AG04449 (cell line): ENCODE measurements at regions not wholly inside any gene's neighbourhood (a gene's known extent, or its start where the extent isn't known, plus 50 kb on each side); places are given as distances from the start of the nearest gene placed in this dataset.

Experiments used
- CTCF ChIA-PET: fragments of 350-600 bp; formaldehyde crosslinking; extraction: SDS; loops from one replicate; lab custom pipeline; 2021; ENCODE audit warnings: antibody characterized with exemption; lab: Yijun Ruan, JAX
- POLR2A ChIA-PET: fragments of 400-600, 350-600 bp; formaldehyde crosslinking; extraction: SDS; loops from one replicate; lab custom pipeline; 2020; ENCODE audit warnings: antibody characterized with exemption, inconsistent platforms; lab: Yijun Ruan, JAX
- DNase-seq: peaks from one replicate; pipeline ENCODE4 v3.0.0-alpha.2; 2010; ENCODE audit warnings: low read depth, low spot score
- H3K4me3 ChIP-seq: 2 replicates; pipeline ENCODE4 v1.5.1; 2011; ENCODE audit warnings: low read depth, mild to moderate bottlenecking, control low read depth, low read length
- TF ChIP-seq, protein P1 (sequence below): IDR thresholded peaks from one replicate; pipeline ENCODE4 v1.5.1; 2011; ENCODE audit warnings: mild to moderate bottlenecking, moderate library complexity, low read length, control low read depth, inconsistent platforms; ENCODE audit not compliant: insufficient read depth; ENCODE audit errors: missing control alignments

DNA sequence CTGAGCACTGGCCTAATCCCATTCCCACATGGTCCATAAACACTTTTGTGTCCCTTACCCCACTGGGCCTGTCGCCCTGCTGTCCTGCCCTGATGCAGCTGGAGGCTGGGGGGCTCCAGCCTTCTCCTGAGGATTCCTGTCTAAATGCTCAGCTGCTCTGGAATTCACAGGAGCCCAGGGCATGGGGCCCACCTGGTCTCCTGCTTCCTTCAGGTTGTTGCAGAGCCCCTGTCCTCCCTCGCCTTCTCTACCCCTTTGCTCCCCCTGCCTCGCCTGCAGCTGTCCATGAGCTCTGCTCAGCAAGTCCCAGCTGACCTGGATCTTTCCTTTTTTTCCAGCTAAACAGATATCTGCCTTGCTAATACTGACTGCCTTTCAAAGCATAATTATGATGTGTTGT is 286.9 kb downstream of the XXYLT1 start:
- ChIA-PET CTCF (no interaction called here), POLR2A (no interaction called here)
- no peak for DNase-seq
- H3K4me3 ChIP-seq, result no peak overlapping the region
- TF ChIP-seq, protein P1, sequence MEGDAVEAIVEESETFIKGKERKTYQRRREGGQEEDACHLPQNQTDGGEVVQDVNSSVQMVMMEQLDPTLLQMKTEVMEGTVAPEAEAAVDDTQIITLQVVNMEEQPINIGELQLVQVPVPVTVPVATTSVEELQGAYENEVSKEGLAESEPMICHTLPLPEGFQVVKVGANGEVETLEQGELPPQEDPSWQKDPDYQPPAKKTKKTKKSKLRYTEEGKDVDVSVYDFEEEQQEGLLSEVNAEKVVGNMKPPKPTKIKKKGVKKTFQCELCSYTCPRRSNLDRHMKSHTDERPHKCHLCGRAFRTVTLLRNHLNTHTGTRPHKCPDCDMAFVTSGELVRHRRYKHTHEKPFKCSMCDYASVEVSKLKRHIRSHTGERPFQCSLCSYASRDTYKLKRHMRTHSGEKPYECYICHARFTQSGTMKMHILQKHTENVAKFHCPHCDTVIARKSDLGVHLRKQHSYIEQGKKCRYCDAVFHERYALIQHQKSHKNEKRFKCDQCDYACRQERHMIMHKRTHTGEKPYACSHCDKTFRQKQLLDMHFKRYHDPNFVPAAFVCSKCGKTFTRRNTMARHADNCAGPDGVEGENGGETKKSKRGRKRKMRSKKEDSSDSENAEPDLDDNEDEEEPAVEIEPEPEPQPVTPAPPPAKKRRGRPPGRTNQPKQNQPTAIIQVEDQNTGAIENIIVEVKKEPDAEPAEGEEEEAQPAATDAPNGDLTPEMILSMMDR, result no peak

DNA sequence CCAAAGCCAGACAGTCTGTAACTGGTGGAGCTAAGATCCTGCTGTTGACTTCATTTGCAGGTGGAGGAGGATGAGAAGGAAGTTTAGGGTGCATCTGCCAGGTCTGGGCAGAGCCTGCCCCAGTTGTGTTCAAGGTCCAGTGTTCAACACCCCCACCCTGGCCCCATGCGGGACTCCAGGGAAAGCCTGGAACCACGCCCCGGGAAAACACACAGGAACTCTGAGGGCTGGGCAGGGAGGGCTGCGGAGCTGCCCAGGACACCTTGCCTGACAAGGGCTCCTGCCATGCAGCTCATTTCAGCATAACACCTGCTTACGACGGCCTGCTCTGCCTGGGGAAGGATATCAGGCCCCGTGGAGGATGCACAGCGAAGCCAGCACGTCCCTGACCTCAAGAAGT is 286.3 kb downstream of the XXYLT1 start:
- H3K4me3 ChIP-seq, result no peak overlapping the region
- POLR2A ChIA-PET, result no interaction called here
- CTCF ChIA-PET, result interaction anchor here (0.8 to 1.3 kb wide), 3 partner anchors 8 to 18 kb away, joined by 3 to 4 read pairs (median 3); no protein-coding TSS in a partner anchor
- no peak for DNase-seq
- TF ChIP-seq, protein P1, result no peak

DNA sequence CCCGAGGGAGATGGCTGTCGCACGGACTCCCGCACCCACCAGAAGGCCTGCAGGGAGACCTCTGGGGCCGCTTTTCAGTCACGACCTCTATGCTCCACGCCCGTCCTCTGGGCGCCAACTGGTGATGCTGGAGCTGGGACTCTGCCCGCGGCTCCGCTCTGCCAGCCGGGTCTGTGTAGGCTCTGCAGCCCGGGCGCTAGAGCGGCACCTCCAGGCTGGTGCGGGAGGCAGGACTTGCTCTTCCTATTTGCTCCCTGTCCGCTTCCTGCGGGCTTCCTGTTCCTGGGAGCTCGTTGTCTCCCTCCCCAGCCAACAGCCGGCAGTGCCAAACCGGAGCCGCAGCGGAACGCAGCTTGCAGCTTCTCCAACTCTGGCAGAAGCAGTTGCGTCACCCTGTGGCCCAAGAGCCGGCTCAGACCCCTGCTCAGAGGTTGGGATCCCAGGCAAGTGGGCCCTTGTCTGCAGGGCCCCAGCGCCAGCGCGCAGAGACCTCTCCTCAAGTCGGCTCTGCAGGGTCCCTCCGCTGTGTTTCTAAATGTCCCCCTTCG is 285.9 kb downstream of the XXYLT1 start:
- TF ChIP-seq, protein P1, result peak; percentile 25

DNA sequence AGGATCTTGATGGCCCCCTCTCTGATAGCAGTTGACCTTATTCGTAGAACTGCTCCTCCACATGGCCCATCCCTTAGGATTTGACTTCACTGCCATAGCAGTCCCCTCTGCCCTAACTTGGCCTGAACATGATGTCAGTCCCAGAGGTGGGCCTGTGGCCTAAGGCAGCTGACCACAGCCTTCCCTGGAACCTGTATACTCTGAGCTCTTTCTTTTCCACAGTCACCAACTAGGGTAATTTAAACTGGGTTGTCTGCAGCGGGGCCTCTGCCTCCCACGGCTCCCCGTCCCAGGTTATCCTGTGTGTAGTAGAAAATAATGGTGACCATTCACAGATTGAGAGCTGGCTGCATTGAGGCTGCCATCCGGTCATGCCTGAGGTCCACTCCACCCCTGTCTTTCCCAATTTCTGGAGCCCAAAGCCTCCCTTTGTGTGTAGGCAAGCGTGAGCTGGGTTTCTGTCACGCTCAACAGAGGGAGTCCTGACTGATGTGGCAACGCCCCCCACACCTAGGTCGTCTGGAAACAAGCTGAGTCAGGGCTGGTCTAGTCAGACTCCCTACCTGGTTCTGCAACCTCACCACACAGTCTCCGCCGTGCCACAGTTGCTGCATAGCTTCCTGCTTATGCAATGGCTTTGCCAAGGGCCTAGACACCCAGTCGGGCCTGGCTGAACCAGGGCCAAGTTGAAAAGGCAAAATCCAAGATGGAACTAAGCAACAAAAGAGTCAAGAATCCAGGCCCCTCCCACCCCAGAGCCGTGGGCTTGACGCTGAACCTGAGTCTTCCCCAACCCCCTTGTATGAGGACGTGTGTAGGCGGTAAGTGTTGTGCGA is 284.5 kb downstream of the XXYLT1 start:
- ChIA-PET POLR2A (no interaction called here), CTCF (interaction anchor here (1.1 kb wide), 1 partner anchor 10 kb away, joined by 3 read pairs; no protein-coding TSS in a partner anchor)
- no peak for DNase-seq
- TF ChIP-seq, protein P1, result no peak
- no peak overlapping the region for H3K4me3 ChIP-seq

More for the DNA sequence above, 285.9 kb downstream of the XXYLT1 start:
- no peak for DNase-seq
- CTCF ChIA-PET, result interaction anchor here (0.8 to 1.3 kb wide), 3 partner anchors 9 to 18 kb away, joined by 3 to 4 read pairs (median 3); no protein-coding TSS in a partner anchor
- no peak overlapping the region for H3K4me3 ChIP-seq
- POLR2A ChIA-PET, result no interaction called here

DNA sequence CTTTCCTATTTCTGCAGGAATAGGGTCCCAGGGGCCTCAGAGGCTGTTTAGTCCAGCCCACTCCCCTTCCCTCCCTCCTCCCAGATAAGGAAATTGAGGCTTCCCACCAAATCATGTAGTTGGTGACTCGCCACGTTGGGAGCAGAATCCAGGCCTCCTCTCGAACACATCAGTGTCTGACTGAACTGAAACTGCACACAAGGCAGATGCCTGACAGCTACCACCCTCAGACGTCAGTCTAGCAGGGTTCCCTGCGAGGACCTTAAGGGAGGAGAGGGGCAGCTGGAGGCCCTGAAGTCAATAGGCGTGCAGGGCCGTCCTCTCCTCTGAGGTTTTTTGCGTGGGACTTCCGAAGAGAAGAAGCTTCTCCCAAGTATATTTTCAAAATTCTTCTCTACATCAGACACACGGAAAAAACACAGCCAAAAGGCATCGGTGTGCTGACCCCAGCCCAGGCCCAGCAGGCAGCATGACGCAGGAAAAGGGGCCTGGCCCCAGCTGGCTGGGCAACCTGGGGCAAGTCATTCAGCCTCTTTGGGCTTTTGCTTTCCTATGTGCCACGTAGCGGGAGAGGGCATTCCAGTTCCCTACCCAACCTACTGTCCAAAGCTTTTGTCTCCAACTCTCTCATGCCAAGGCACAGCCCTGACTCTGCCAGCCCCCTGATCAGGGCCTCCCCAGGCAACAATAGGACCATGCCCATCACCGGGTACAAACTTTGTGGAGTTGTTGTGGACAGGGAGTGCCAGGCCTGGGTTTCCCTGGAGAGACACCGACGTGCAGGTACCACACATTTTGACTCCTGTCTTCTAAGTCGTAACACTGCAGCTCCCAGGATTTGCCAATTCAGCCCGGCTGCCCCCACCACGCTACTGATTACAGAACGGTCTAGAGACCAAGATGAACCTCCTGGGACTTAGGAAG is 283.1 kb downstream of the XXYLT1 start:
- H3K4me3 ChIP-seq, result no peak overlapping the region
- DNase-seq, result no peak
- TF ChIP-seq, protein P1, result no peak
- POLR2A ChIA-PET, result no interaction called here
- CTCF ChIA-PET, result interaction anchor here (2.4 kb wide), 1 partner anchor 15 kb away, joined by 7 read pairs; no protein-coding TSS in a partner anchor
